ENCODE measurements at regions not wholly inside any gene's neighbourhood (a gene's known extent, or its start where the extent isn't known, plus 50 kb on each side); places are given as distances from the start of the nearest gene placed in this dataset.

DNA sequence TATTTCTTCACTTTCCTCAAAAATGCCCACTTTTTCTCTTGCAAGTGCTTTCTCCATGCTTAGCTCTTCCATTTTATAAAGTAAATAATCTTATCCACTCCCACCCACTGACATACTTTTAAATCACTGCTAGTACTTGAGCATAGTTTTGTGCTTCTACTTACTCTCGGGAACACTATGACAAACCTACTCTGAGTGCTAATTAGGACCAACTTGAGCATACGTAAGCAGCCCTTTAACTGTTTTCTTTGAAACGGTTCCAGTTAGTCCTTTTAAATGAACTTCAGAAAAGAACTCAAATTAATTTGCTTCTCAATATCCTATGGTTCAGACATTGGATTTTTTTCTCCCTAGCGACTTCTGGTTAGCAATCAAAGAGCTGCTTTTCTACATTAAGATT, 280.0 kb upstream of the SOX2 start:
- Histone ChIP-seq H3K36me3 (replicated peaks) (no peaks in the 10 kb centered on the region), H3K27me3 (replicated peaks) (no peaks in the 10 kb centered on the region), H3K27ac (no peak overlapping the region), H3K4me3 (ENCODE audit: low read depth, low read length) (no peak overlapping the region)
- DNase-seq = no peak
- TF ChIP-seq CTCF (IDR thresholded peaks at IDR 0.05; ENCODE audit: low read depth, low read length, missing control alignments) = no peak
- in situ Hi-C loops (cut with HindIII; ENCODE audit: low pct_ligation_motif_present, low sequenced_read_pairs) = no loop called here

DNA sequence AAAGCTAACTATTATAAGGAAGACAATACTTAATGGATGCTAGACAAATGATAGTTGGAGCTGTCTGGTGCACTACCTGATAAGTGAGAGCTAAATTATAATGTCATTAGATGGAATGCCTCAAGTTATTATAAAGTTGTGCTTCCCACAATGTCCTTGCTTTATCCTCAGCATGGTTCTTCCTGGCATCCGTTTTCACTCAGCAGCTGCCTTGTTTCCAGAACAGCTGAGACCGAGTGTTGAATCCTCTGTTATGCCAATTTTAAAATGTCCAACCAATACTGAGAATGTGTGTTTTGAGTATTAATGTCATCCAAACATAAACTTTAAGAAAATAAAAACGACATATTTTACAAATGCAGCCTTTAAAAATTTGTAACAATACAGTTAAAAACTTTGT, 286.7 kb upstream of the SOX2 start:
- Histone ChIP-seq H3K36me3 (replicated peaks) (no peaks in the 10 kb centered on the region), H3K27ac (no peak overlapping the region), H3K27me3 (replicated peaks) (no peaks in the 10 kb centered on the region), H3K4me3 (ENCODE audit: low read depth, low read length) (no peak overlapping the region)
- in situ Hi-C loops (cut with HindIII; ENCODE audit: low pct_ligation_motif_present, low sequenced_read_pairs) = no loop called here
- no peak for TF ChIP-seq CTCF (IDR thresholded peaks at IDR 0.05; ENCODE audit: low read depth, low read length, missing control alignments)
- no peak for DNase-seq

- no peaks in the 10 kb centered on the region for H3K36me3 ChIP-seq (replicated peaks)
- no peak for DNase-seq
- no peak overlapping the region for H3K4me3 ChIP-seq (ENCODE audit: low read depth, low read length)
- no peak overlapping the region for H3K27ac ChIP-seq
- TF ChIP-seq CTCF (IDR thresholded peaks at IDR 0.05; ENCODE audit: low read depth, low read length, missing control alignments) = no peak
- in situ Hi-C loops (cut with HindIII; ENCODE audit: low pct_ligation_motif_present, low sequenced_read_pairs) = no loop called here
- no peaks in the 10 kb centered on the region for H3K27me3 ChIP-seq (replicated peaks)
Measured at GRCh38 chr3:181418233-181418632, 293.5 kb upstream of the SOX2 start.

GRCh38 chr3:181417748-181418147, 294.0 kb upstream of the SOX2 start:
- no peak for DNase-seq
- no peak overlapping the region for H3K27ac ChIP-seq
- H3K4me3 ChIP-seq (ENCODE audit: low read depth, low read length) = no peak overlapping the region
- in situ Hi-C loops (cut with HindIII; ENCODE audit: low pct_ligation_motif_present, low sequenced_read_pairs) = no loop called here
- no peaks in the 10 kb centered on the region for H3K36me3 ChIP-seq (replicated peaks)
- no peak for TF ChIP-seq CTCF (IDR thresholded peaks at IDR 0.05; ENCODE audit: low read depth, low read length, missing control alignments)
- no peaks in the 10 kb centered on the region for H3K27me3 ChIP-seq (replicated peaks)

DNA sequence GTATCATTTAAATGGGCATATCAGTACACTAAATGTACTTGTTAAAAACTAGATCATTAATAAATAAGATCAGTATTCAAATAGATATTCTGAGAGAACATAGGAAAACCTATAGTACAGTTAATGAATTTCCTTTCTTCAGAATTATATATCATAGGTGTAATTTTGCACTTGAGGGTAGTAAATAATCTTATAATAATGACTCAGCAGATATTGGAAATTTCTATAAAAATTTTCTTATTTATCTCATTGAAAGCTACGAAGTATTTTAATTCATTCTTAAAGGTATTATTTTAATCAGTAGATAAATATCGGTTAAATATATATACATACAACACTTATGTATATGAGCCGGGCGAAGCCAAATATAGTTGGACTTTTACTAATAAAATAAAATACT, 300.9 kb upstream of the SOX2 start:
- no peak overlapping the region for H3K4me3 ChIP-seq (ENCODE audit: low read depth, low read length)
- no peak for DNase-seq
- H3K27ac ChIP-seq = no peak overlapping the region
- in situ Hi-C loops (cut with HindIII; ENCODE audit: low pct_ligation_motif_present, low sequenced_read_pairs) = no loop called here
- H3K27me3 ChIP-seq (replicated peaks) = no peaks in the 10 kb centered on the region
- no peaks in the 10 kb centered on the region for H3K36me3 ChIP-seq (replicated peaks)
- no peak for TF ChIP-seq CTCF (IDR thresholded peaks at IDR 0.05; ENCODE audit: low read depth, low read length, missing control alignments)

DNA sequence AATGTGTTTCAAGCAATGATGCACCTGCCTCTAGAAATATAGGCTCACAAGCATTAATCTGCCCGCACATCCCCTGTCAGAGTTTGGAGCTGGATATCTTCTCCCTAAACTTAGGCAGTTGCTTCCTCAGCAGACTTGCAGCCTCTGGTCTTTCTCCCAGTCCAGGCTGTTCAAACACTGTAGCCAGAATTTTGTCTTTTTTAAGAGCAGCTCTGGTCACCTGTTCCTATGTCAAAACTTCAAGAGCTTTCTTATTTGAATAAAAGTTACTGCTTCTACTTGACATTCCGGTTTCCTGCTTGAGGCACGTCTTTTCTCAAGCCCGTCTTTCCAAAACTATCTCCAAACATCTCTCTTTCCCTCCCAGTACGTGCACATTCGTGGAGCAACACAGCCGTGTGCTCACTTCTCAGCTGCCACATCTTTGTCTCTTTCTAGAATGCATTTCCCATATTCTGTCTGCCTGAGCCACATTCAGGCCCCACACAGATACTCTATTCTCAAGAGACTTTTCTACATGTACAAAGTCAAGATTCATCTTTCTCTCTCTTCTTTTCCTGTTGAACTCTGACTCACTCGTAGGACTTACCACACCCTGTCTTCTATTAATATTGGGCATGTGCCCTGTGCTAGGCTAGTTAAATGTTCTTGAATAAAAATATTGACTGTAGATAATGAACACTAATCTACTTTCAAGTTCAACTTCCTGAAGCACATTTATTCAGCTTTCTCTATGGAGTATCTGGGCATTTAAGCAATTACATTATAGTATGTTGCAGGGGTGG, 307.7 kb upstream of the SOX2 start:
- Histone ChIP-seq H3K36me3 (replicated peaks) (no peaks in the 10 kb centered on the region), H3K27ac (no peak overlapping the region), H3K4me3 (ENCODE audit: low read depth, low read length) (no peak overlapping the region), H3K27me3 (replicated peaks) (no peaks in the 10 kb centered on the region)
- TF ChIP-seq CTCF (IDR thresholded peaks at IDR 0.05; ENCODE audit: low read depth, low read length, missing control alignments) = no peak
- no peak for DNase-seq
- in situ Hi-C loops (cut with HindIII; ENCODE audit: low pct_ligation_motif_present, low sequenced_read_pairs) = no loop called here
